Bronchial epithelial cell (primary cell): ENCODE measurements at regions not wholly inside any gene's neighbourhood (a gene's known extent, or its start where the extent isn't known, plus 50 kb on each side); places are given as distances from the start of the nearest gene placed in this dataset.

Source experiments
- DNase-seq: peaks from one replicate; pipeline ENCODE4 v3.0.0-alpha.2; 2010; ENCODE audit warnings: low read depth
- FAIRE-seq: peaks from 2 replicates; lab custom pipeline; 2011; peaks lifted over from hg19 to GRCh38; lab: Jason Lieb, UNC
- H3K27me3 ChIP-seq: 2 replicates; pipeline ENCODE4 v1.5.1; 2011; ENCODE audit warnings: low read length; ENCODE audit not compliant: control insufficient read depth, insufficient read depth
- H3K36me3 ChIP-seq: 2 replicates; pipeline ENCODE4 v1.5.1; 2011; ENCODE audit warnings: low read length; ENCODE audit not compliant: control insufficient read depth, insufficient read depth
- H3K4me3 ChIP-seq: 2 replicates; pipeline ENCODE4 v1.5.1; 2011; ENCODE audit warnings: mild to moderate bottlenecking, low read depth, low read length, control low read depth
- TF ChIP-seq, protein P1 (sequence below): IDR thresholded peaks from 2 replicates; pipeline ENCODE4 v1.5.1; 2011; ENCODE audit warnings: mild to moderate bottlenecking, moderate library complexity, low read length, control low read depth, inconsistent platforms; ENCODE audit not compliant: insufficient read depth, severe bottlenecking

GRCh38 chr15:98382139-98382538 lies 266.2 kb upstream of the IGF1R start:
- DNase-seq = no peak
- peak; percentile 28 for FAIRE-seq
- TF ChIP-seq, protein P1, sequence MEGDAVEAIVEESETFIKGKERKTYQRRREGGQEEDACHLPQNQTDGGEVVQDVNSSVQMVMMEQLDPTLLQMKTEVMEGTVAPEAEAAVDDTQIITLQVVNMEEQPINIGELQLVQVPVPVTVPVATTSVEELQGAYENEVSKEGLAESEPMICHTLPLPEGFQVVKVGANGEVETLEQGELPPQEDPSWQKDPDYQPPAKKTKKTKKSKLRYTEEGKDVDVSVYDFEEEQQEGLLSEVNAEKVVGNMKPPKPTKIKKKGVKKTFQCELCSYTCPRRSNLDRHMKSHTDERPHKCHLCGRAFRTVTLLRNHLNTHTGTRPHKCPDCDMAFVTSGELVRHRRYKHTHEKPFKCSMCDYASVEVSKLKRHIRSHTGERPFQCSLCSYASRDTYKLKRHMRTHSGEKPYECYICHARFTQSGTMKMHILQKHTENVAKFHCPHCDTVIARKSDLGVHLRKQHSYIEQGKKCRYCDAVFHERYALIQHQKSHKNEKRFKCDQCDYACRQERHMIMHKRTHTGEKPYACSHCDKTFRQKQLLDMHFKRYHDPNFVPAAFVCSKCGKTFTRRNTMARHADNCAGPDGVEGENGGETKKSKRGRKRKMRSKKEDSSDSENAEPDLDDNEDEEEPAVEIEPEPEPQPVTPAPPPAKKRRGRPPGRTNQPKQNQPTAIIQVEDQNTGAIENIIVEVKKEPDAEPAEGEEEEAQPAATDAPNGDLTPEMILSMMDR = peak; percentile 16
- Histone ChIP-seq H3K36me3 (no peaks in the 10 kb centered on the region), H3K4me3 (no peak overlapping the region), H3K27me3 (no peaks in the 10 kb centered on the region)

DNA sequence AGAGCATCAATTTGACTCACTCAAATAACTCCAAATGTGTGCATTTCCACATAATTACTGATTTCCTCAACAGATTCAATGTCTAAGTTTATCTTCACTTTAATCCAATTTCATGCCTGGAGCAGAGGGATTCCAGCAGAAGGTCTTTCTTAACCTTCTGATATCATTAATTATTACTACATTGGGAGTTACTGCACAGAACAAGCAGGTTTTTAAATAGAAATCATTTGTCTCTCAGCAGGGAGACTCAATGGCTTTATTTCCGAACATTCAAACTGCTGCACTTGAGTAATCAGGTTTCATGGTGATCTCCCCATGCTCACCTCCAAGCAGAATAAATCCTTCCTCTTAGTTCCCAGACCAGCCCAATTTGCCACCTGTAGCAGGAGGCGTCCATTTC lies 264.8 kb upstream of the IGF1R start:
- DNase-seq (no peak), FAIRE-seq (no peak)
- Histone ChIP-seq H3K27me3 (no peaks in the 10 kb centered on the region), H3K36me3 (no peaks in the 10 kb centered on the region), H3K4me3 (no peak overlapping the region)
- TF ChIP-seq, protein P1 = no peak

DNA sequence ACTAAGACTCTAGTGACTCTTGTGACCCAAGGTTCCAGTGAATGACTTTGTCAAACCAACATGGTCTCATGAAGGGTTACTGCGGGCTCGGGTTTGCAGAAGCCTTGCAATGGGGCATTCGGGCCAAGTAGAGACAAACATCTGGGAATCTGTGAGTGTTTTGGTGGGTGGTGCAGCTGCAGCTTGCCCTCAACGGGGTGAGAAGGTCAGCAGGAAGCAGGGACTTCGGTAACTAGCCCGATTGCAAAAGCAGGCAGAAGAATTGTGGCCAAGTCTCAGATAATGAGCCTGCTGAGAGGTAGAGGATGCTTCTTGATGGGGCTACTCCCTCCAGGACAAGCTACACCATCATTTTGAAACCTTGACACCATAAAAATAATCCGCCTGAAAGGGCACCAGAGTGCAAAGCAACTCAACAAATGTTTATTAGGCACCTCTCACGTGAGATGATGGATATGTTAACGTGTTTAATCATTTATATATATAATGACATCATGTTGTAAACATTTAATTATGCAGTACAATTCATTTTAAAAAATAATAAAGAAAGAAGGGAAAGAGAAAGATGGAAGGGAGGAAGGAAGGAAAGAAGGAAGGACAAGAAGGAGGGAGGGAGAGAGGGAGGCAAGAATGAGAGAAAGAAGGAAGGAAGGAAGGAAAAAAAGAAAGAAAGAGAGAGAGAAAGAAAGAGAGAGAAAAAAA lies 263.9 kb upstream of the IGF1R start:
- Histone ChIP-seq H3K27me3 (no peaks in the 10 kb centered on the region), H3K36me3 (no peaks in the 10 kb centered on the region), H3K4me3 (no peak overlapping the region)
- TF ChIP-seq, protein P1 = no peak
- FAIRE-seq = no peak
- no peak for DNase-seq

- Histone ChIP-seq H3K4me3 (no peak overlapping the region), H3K27me3 (no peaks in the 10 kb centered on the region), H3K36me3 (no peaks in the 10 kb centered on the region)
- DNase-seq (no peak), FAIRE-seq (no peak)
- TF ChIP-seq, protein P1 = no peak
These were observed 262.5 kb upstream of the IGF1R start for GRCh38 chr15:98385752-98386381.

- TF ChIP-seq, protein P1 = no peak
- Histone ChIP-seq H3K36me3 (no peaks in the 10 kb centered on the region), H3K27me3 (no peaks in the 10 kb centered on the region), H3K4me3 (no peak overlapping the region)
- DNase-seq (no peak), FAIRE-seq (peak; percentile 7)
These were observed 261.8 kb upstream of the IGF1R start for GRCh38 chr15:98386561-98386960.
